GM21526 (cell line): ENCODE measurements at regions not wholly inside any gene's neighbourhood (a gene's known extent, or its start where the extent isn't known, plus 50 kb on each side); places are given as distances from the start of the nearest gene placed in this dataset.

Experiments
- ATAC-seq: cut with Tn5 transposase; IDR thresholded peaks from one replicate; pipeline ENCODE4 v1.9.1; 2021; ENCODE audit warnings: moderate library complexity; ENCODE audit not compliant: unreplicated experiment, low FRiP score

DNA sequence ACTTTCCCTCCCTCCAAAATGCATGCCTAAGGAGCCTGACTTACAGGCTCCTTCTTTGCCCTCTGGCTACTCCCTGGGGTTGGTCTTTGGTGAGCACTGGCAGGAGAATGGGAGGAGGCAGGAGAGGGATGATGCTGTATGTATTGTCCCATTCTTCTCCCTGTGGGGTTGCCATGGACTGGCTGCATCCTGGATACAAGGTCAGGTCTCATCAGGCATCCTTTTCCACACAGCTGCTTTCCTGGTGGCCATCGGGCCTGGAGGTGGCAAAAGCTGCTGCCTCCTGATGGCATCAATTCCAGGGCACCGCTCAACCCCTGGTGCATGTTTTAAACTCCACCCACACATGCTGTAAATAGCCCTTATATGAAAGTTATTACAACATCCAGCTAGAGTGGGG is 257.2 kb downstream of the ETS1 start:
- ATAC-seq = no peak

DNA sequence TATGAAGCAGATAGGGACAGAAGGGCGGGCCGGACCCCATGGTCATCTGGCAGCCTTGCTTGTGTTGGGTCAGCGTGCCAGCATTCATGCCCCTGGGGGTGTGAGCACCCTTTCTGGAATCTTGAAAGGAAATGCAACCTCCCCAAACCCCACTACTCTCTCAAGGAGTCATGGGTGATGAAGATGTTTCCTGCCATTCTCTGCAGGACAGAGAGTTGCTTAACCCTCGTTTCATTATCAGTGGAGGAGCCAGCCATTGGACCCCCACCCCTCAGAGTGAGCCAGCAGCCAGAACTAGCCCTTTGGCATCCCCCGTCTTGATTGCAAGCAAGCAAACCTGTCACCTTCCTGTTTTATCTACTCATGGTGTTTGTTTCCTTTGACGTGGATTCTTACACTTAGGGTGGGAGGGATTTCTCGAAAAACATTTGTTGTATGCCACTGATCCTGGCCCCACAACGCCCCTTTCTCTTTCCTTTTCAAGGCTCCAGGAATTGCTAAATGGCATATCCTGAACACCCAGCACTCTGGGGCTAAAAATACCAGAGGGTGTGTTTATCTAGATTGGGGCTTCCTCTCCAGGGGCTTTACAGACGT is 258.3 kb downstream of the ETS1 start:
- no peak for ATAC-seq

DNA sequence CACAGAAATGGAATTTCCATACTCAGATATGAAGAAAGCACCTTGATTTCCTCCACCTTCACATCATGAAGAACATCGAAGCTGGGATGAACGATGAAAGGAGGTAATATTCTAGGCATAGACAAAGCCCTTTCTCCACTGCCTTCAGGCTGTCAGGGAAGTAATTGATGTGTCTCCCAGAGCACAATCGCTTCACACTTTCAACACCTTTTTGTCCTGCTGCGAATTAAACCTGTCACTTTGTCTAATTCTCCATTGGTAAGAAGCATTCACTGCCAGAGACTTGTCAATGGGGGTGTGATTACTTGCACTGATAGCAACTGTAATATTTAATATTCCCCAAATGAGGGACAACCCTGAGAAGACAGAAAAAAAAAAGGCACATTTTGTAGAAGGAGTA is 260.1 kb downstream of the ETS1 start:
- no peak for ATAC-seq

DNA sequence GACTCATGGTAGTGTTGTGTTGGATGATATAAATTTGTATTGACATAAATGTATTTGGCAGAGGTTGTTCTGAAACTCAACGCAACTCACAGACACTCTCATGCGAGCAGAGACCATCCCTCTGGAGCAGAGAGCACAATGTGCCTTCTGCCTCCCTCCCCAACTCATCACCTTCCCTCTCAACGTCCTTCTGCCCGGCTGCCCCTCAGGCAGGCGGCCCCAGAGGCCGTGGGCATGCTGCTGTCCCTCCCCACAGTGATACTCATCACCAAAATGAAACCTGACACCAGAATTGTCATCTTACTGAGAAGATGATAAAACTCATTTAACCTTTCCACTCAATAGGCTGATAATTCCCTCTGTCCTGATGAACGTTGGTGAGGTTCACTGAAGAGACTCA is 260.6 kb downstream of the ETS1 start:
- ATAC-seq = no peak

DNA sequence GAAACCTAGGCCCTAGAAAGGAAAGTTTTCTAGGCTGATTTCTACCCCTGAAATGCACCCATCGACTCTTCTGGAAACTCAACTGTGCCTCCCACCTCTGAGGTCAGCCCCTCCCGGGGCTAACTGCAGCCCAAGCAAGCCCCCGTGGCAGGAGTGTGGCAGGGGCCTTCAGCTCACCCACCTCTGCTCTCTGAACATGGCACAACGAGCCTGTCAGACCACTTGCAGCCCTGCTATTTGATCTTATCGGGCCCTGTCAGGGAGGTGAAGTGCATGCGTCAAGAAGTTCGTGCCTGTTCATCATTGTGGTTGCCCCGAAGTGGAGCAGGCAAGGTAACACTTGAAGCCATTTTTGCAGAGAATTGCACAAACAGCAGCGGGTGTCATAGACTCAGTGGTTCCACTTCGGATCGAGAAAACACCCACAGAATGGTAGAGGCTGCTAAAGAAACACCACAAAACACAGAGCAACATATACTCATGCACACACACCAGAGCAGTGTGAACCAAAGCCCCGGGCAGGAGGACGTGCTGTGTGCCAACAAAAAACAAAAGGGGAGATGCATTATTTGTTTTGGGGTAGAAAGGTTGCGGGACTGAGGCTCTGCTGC is 262.7 kb downstream of the ETS1 start:
- ATAC-seq = no peak

DNA sequence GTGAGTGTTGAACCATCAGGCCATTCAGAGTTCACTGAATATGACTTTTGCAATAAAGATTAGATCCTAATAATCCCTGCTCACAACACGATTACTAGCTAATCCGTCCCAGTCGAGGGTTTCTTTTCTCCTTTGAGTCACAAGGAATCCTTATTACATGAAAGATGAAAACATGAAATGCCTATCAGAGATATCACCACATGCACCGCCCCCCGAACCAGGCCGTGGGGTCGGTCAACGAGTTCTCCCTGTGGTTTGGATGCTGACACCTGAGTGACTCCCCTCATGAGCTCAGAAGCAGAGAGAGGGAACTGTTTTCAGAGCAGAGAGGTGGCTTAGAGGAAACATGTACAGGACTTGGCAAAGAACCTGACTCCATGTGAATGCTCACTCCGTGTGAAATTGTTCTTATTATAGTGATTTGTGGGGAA is 263.3 kb downstream of the ETS1 start:
- ATAC-seq = no peak

DNA sequence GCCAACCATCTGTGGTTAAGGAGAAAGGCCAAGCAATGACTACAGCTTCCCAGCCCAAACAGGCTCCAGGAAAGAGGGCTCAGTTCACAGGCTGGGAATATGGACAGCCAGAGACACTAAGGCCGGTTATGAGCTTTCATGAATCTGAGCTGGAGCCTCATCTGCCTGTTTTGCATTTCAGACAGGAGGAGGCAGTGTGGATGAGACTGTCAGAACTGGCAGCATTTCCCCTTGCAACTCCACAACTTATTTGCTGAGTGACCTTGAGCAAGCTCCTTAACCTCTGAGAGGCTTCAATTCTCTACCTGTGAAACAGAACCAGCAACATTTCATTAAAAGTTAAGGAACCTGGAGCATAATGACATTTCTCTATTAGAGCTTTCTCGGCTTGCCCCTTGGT is 264.0 kb downstream of the ETS1 start:
- peak; percentile 75 for ATAC-seq

DNA sequence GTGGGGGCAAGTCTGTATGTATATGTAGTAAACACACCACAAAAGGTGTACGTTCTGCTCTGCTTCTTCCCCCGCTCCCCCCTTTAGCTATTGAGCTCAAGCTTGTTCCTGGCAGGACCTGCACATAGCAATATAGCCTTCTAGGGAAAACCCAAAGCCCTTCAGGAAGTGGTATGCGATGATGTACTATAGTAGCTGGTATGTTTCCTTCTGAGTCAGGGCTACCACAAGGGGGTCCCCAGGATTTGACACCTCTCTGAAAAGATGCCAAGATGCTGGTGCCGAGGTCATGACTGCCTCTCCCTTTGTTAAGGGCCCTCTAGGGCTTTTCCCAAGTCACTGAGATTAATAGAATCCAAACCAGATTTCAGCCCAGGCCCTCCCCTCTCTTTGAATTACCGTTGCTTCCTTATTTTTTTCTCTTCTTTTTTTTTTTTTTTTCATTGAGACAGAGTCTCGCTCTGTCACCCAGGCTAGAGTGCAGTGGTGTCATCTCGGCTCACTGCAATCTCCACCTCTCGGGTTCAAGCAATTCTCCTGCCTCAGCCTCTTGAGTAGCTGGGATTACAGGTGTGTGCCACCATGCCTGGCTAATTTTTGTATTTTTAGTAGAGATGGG is 268.4 kb downstream of the ETS1 start:
- ATAC-seq = peak; percentile 78

DNA sequence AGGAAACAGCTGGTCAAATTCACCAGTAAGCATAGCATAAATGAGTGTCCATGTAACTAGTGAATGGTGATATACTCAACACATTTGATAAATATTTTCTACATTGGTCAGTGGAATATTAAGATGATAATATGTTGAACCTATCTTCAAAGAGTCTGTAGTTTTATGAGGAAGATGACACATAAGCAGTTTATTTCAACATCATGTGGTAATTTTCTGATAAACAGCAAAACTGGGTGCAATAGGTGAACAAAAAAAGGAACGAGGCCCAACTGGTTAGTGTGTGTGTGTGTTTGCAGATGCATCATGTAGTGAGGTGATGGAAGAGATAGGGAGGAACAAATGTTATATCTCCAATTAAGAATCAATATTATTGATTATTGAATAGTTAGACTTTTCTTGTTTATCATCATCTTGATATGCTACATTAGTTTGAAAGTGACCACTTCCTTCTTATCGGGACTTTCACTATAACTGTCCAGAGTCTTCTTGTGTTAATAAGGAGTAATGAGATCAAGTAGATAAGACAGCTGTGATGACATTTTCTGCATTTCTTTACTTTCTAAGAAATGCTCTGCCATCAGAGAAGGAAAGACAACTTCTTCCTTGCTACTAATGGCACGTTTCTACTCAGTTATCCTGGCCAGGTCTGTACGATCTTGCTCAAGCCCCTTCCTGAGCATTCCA is 270.7 kb downstream of the ETS1 start:
- no peak for ATAC-seq

DNA sequence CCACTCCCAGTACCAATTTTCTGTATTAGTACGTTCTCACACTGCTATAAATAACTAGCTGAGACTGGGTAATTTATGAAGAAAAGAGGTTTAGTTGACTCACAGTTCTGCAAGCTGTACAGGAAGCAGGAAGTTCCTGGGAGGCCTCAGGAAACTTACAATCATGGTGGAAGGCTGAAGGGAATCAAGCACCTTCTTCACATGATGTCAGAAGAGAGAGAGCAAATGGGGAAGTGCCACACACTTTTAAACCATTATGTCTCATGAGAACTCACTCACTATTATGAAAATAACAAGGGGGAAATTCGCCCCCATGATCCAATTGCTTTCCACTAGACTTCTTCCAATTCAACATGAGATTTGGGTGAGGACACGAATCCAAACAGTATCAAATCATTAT is 271.4 kb downstream of the ETS1 start:
- ATAC-seq = no peak

DNA sequence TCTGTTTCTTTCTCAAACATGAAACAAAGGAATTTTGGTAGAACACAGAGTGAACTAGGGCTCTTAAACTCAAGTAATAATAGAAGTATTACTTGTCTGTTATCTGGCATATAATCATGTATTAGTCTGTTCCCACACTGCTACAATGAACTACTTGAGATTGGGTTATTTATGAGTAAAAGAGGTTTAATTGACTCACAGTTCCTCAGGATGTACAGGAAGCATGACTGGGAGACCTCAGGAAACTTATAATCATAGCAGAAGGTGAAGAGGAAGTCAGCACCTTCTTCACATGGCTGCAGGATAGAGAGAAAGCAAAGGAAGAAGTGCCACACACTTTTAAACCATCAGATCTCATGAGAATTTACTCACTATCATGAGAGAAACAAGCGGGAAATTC is 273.4 kb downstream of the ETS1 start:
- ATAC-seq = no peak

DNA sequence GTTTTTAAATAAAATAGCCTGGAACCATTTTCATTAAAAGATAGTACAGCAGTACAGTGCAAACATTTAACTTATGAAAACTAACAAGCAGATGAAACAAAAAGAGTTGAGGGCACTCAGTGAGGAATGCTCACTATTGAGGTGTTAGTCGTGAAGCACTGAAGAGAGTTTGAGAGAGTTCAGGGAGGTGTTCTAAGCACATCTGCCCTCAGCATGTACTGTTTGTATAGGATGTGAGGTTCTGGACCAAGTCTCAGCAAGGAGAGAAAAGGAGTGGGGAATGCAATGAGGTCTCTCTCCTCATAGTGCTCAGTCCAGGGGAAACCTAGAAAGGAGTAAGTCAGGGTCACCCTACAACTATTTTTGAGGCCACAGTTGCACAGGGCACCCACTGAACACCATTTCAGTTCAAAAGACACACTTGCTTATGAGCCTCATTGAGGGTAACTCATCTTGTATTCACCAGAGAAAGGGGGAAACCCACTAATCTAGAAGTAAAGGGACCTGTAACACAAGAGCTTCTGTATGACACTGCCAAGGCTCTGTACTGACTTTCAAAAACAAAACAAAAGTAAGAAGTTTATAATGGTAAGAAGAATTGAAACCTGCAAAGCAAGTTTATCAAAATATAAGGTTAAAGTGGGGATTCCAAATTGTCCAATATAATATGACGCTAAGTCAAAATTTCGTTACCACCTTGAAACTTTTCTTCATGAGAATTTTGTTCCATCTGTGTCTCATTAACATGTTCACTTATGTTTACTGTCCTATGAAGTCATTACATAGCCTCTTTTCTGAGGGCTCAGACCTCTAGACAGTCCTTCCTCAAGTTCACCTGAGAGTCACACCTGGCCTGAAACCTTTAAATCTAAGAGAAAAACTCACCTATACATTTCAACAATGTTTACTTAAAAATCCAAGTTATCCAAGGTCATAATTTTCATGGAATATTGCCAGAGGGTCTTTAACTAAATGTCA is 275.3 kb downstream of the ETS1 start:
- ATAC-seq = peak; percentile 59

DNA sequence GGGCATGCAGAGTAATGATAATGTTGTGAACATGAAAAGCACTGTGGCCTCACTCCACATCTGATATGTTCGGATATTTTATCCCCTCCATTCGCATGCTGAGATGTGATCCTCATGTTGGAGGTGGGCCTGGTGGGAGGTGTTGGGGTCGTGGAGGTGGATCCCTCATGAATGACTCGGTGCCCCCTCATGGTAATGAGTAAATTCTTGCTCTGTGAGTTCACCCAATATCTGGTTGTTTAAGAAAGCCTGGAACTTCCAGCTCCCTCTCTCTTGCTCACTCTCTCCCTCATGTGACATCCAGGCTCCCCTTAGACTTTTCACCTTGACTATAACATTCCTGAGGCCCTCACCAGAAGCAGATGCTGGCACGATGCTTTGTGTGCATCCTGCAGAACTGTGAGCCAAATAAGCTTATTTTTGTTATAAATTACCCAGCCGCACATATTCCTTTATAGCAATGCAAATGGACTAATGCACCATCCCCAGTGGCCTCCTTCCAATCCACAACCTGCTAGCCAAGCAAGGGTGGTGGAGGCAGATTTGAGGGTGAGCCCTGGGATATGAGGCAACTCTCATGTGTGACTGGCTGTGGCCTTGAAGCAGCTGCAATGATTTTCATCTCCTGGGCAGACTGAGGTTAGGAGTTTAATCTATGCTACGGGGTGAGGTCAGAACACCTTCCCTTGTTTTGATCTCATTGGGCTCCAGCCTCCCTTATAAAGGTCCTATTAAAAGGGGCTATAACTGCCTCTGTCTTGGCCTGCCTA is 276.5 kb downstream of the ETS1 start:
- ATAC-seq = no peak

DNA sequence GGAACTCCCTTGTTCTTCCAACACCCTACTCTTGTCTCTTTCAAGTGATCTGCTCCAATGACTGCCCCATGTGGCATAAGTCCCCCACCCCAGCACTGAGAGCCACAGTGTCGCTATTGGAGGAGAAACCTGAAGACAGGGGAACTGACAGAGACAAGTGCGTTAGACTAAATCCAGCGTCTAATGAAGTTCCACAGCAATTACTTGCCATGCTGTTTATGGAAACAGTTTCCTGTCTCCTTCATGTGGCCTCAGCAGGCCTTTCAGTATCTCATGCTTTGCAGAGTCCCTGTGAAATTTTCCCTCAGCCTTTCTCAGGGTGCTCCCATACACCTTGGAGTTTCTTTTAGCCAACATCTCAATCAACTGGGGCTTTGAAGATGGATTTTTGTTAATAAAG is 277.4 kb downstream of the ETS1 start:
- ATAC-seq = no peak

DNA sequence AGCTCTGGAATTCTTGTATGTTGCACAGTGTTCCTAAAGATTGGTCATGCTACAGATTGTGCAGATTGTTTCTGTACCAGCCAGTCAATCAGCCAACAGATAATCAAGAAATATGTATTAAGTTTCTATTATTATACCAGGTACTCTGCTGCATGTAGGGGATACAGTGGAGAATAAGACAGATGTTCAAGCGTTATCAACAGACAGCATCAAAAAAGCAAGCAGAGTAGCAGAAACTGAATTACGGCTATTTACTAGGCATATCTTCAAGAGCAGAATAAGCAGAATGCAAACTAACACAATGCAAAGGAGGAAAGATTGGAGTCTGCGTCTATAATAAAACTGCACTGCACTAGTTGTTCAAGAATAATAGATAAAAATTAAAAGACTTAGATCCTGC is 278.6 kb downstream of the ETS1 start:
- no peak for ATAC-seq

DNA sequence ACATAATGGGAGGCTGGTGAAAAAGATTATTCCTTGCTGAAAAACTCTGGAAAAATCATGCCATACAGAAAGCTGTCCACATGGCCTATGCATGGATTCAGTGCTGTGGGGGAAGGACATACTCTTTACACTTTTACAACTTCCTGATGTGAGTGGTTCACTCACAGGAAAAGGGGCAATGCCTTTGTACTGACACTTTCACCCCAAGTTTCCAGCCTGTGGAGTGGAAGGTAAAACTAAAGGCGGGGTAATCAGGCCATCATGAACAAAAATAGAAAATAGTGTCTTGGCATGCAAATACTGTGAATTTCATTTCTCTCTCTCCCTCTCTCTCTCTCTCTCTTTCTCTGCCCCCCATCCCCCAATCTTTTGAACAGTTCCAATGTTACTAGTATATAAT is 281.8 kb downstream of the ETS1 start:
- ATAC-seq = no peak

DNA sequence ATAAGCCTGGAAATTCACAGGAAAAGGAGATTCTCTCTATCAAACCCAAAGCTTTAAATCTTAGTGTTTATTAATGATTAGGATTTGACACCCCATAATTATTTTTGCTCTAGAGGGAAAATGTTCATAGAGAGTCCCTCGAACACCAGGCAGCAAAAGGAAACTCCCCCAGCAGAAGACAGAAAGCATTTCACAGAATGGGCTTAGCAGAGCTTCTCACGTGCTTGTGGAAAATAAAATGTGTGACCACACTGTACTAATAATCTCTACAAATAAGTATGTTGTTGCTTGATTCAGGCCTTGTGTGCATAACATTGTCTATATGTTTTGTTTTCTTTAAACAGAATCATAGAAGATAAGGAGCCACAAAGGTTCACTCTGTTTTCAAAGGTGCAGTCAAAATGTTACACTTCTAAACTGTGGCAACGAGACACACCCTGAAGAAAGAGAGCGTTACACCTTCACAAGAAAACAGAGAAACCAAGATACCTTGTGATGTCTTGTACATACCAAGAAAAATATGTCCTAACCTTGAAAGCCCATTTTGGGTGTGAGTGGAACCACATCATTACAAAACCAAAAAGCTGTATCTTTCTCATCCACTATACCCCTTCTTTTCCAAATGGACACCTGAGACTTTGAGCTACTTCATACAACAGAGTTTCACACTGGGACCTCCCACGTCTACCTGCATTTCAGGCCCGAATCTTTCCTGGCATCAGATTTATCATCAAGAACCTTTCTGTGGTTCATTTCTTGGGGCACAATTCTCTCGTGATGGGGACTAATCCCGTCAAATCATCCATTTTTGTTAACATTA is 282.5 kb downstream of the ETS1 start:
- no peak for ATAC-seq

DNA sequence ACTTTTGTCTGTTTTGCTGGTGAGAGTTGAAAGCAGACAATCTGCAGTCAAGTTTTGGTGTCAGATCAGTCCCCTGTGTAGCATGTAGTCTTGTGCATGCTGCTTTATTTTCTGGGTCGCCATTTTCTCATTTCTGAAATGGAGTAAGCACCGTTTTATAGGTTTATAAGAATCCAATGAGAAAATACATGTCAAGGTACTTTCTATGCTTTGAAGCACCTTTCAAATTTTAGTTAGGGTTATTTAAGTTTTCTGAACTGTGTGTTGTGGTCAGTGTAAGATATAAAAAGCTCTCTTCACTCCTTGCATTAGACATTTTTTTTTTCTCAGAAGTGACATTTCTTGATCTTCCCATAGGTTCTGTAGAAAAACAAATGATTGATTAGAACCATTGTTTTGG is 283.2 kb downstream of the ETS1 start:
- no peak for ATAC-seq

DNA sequence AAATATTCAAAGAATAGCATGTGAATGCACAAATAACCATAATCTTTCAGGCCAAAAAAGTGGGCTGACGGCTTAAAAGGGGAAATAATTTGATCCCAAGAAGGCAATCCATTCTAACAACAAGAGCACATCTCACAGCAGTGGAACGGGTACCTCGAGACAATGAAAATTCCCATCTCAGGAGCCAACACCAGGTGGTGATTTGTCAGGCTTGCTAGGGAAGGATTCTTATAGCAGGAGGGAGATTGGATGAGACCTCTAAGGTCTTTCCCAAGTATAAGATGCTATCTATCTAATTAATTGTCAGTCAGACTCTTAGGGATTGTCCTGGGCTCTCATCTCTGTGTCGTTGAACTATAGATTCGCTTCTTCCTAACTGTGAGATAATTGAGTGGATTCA is 284.0 kb downstream of the ETS1 start:
- ATAC-seq = no peak
